ENCODE measurements at regions not wholly inside any gene's neighbourhood (a gene's known extent, or its start where the extent isn't known, plus 50 kb on each side); places are given as distances from the start of the nearest gene placed in this dataset.

GRCh38 chr2:226446406-226447001 lies 353.1 kb downstream of the IRS1 start:
- no peak for DNase-seq (ENCODE audit: insufficient read length, low spot score)
- FAIRE-seq = no peak

- FAIRE-seq (no peak), DNase-seq (ENCODE audit: insufficient read length, low spot score) (no peak)
These were observed 354.3 kb downstream of the IRS1 start for GRCh38 chr2:226445216-226445861.

DNA sequence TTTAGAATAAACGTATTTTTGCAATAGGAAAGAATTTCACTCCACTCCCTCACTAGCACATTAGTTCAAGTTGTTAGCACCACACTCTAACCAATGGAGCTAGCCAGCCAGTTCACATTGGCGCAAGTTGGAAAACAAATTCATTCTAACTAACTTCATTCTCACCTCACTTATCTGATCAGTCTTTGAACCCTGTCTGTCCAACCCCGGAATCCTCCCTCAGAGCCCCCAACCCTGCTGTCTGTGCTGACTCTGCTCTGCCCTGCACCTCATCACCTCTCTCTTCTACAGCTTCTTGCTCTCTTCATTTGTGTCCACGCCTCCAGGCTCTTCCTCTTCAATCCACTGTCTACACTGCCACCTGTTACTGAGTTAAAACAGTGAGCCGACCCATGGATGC lies 356.5 kb downstream of the IRS1 start:
- no peak for FAIRE-seq
- no peak for DNase-seq (ENCODE audit: insufficient read length, low spot score)

- no peak for DNase-seq (ENCODE audit: insufficient read length, low spot score)
- FAIRE-seq = no peak
These were observed 359.3 kb downstream of the IRS1 start for GRCh38 chr2:226440127-226440918.

DNA sequence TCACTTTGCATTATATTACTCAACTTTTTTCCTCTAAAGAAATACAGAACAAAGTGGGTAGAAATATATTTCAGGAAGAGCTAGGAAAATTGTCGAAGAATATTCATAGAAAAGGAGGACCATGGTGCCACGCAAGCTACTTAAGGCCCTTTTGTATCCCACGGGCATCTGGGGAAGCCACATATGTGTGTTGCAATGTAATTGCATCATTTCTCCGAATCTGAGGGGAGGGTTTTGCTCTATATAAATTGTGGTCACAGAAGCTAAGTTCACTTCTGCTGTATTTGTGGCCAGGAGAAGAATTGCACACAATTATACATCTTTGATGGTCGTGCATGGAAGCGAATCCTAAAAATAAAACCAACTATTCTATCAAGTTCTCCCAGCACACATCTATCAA lies 360.3 kb downstream of the IRS1 start:
- FAIRE-seq (no peak), DNase-seq (ENCODE audit: insufficient read length, low spot score) (no peak)

DNA sequence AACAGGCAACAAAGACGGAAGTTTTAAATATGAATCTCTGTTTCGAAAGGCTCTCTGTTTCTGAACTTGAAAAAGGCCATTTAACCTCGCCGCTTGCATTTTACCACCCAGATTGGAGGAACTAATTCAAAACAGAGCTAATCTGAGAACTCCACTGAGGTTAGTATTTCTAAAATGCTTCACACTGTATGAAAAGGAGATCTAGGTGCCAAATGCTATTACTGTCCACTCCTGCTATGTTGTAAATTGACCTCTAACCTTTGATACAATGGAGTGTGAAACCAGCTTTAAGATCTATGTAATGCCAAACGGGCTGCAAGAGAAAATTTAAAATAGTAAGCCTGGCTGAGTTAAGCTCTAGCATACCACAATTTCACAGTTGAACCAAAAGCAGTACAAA lies 364.5 kb downstream of the IRS1 start:
- DNase-seq (ENCODE audit: insufficient read length, low spot score) (no peak), FAIRE-seq (peak; percentile 13)

DNA sequence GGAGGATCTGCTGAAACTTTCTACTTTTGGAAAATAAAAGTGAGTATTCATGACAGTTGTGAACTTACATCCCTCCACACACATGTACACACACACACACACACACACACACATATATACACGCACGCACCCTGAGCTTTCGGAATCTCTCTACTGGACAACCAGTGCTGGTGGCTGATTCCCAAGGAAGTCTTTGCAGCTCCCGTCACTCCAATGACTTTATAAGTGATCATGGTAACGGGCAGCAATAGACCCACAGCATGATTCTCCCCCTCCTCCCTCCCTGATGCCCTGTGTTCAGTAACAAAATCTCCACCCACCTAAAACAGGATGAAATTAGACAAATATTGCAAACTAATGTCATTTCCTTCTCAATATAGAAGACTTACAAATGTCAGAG lies 364.9 kb downstream of the IRS1 start:
- FAIRE-seq = no peak
- DNase-seq (ENCODE audit: insufficient read length, low spot score) = no peak

DNA sequence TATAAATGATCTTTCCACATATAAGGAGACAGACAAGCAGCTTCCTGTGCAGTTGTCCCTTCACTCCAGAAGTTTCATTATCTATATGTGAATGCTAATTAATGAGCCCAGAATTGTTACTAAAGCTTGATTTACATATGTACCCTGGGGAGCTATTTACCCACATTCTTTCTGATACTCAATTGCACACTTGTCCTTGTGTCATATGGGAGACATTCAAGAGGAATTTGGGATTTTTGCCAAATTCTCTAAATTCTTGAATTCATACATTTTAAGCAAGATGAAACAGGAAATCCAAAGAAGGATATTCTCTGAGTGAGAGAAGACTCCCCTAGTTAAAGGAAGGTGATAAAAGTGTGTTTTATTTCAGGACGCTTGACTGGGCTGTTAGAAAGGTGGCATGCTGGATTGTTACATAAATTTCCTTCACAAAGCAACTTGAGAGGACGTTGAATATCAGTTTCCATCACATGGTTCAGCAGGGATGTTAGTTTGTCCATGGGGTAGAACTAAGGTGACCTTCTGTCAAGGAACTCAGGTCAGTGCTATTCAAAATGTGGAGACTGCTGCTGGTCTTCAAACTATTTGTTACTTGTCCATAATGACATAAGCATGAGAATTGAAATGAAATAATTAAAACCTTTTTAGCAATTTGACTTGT lies 368.2 kb downstream of the IRS1 start:
- peak; percentile 36 for DNase-seq (ENCODE audit: insufficient read length, low spot score)
- FAIRE-seq = no peak

- FAIRE-seq = no peak
- no peak for DNase-seq (ENCODE audit: insufficient read length, low spot score)
These were observed 370.1 kb downstream of the IRS1 start for GRCh38 chr2:226429476-226429875.

GRCh38 chr2:226427538-226428307 lies 371.9 kb downstream of the IRS1 start:
- peak; percentile 63 for DNase-seq (ENCODE audit: insufficient read length, low spot score)
- peak; percentile 89 for FAIRE-seq

DNA sequence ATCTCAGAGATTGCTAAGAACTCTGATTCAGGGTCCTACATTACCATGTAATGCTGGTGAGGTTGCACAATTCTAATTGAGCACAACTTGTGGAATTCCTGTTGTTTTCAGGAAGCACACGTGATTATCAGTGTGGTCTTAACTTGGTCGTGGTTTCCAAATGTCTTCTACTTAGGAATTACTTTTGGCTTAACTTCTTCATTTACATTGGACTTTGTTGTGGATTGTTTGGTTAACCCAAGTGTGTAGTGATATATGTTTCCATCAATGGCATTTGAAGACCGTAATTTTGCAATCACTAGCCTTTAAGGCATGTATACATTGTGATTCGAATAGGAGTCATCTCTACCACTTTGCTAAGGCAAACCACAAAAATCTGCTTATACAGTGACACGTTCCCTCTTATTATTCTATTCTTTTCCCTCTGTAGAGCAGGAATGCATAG lies 373.3 kb downstream of the IRS1 start:
- DNase-seq (ENCODE audit: insufficient read length, low spot score) = no peak
- peak; percentile 89 for FAIRE-seq

DNA sequence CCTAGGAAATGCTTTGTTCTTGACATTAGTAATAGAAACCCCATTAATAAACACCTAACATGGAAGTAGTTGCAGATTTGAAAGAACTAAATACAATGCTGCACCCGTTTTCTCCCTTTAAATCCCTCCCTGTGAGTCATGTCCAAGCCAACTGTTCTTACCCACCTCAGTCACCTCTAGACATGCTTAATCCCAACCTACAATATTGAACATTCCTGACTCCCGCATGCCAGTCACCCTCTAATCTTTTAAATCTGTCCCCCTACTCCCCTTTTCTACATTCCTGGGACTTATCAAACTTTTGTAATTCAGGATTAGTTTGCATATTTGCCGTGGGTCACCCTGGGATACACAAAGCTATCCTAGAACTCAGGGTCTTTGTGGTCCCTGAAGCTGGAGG lies 374.6 kb downstream of the IRS1 start:
- no peak for DNase-seq (ENCODE audit: insufficient read length, low spot score)
- no peak for FAIRE-seq

DNA sequence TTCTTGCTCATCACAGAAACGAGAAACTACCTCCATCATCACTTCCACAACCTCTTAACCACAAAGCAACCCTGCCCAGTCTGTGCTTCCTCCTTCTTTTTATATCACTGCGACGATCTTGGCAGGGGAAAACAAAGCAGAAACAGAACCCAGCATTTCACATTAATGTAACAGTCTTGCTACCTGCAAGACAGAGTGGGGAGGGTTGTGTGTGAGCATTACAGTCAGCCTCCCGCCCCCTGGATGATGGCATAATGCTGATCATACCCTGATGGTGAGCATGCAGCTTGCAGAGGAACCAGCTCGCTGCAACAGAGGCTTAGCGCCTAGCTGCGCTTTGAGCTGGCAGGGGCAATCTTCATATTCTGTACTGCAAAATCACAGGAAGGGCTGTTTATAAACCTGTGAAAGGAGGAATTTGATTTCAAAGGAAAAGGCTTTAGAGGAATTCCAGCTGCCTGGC lies 376.1 kb downstream of the IRS1 start:
- peak; percentile 65 for FAIRE-seq
- DNase-seq (ENCODE audit: insufficient read length, low spot score) = no peak

- FAIRE-seq = no peak
These were observed 379.0 kb downstream of the IRS1 start for GRCh38 chr2:226420646-226421045.

GRCh38 chr2:226418521-226418920 lies 381.1 kb downstream of the IRS1 start:
- FAIRE-seq (no peak), DNase-seq (ENCODE audit: insufficient read length, low spot score) (no peak)

More at GRCh38 chr2:226420646-226421045, 379.0 kb downstream of the IRS1 start:
- DNase-seq (ENCODE audit: insufficient read length, low spot score) = no peak

GRCh38 chr2:226414335-226414734 lies 385.3 kb downstream of the IRS1 start:
- FAIRE-seq = no peak
- DNase-seq (ENCODE audit: insufficient read length, low spot score) = no peak

DNA sequence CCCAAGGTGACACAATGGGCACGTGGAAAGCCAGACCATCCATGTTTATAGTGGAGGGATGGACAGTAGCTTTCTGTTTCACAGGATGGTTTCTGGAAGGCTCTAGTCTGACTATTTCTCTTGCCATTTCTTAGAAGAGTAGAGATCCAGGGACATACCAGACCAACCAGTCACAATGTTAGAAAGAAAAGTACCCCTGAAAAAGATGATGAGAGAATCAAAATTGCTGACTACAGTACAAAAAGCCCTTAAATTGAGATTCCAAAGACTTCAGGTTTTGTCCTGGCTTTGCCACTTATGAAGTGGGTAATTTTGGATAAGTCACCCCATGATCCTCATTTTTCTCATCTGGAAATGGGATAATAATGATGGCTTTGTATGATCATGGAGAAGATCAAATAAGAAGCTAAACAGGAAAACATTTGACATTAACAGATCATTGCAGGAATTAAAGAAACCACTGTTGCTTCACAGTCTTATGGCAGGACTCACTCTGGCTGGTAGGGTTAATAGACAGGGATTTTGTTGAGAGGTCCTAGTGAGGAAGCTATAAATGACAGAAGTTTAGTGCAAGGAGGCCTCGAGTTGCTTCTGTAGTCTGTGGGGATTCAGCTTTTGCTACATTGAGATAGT lies 386.0 kb downstream of the IRS1 start:
- FAIRE-seq = no peak

DNA sequence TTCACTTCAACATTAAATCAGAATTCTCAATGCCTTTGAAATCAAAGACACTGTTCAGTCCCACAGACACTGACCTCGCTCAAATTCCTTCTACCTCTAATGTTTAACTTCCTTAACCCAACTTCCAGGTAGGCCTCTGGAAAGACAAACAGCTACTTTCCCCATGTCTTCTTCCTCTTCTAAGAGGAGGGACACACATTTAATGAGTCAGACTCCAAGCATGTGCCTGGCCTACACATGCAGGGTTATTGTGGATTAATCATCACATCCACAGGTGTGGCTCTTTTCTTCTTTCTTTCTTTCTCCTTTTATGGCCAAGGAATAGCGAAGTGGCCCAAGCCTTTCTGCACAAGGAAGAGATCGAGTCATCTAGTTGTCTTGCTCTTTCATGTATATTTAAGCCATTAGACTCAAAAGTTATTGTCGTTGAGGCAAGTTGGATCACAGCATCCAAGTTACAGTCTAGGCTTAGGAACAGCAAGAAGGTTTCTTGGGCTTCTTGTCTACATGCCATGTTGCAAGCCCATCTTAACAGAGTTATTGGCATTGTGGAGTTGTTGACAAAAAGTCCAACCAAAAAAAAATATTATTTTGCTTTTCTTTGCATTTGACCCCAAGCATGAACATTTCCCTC lies 387.8 kb downstream of the IRS1 start:
- FAIRE-seq (no peak), DNase-seq (ENCODE audit: insufficient read length, low spot score) (no peak)

More for the DNA sequence above, 386.0 kb downstream of the IRS1 start:
- no peak for DNase-seq (ENCODE audit: insufficient read length, low spot score)

DNA sequence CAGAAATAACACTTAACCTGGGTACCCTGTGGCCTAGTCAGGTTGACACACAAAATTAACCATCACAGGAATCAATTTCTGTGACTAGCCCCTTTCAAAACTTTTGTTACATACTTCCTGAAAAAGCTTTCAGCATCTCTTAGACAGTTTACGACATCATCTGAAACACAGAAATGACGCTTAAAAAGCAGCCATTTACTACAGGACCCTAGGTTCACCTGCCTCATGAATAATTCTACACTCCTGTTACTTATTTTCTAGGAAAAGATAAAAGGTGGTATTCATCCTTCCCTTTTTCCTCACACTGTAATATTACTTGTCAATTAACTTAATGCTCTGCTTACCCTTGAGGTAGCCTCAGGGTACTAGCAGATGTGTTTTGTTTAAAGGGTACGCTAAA lies 388.4 kb downstream of the IRS1 start:
- no peak for DNase-seq (ENCODE audit: insufficient read length, low spot score)
- no peak for FAIRE-seq

Measured in HTR-8/SVneo (cell line).